Colonic mucosa (tissue), 4 donors: ENCODE measurements at regions not wholly inside any gene's neighbourhood (a gene's known extent, or its start where the extent isn't known, plus 50 kb on each side); places are given as distances from the start of the nearest gene placed in this dataset.

ENCODE experiments used
- DNase-seq: peaks from one replicate; pipeline ENCODE4 v3.0.0-alpha.2; 2020
- H3K27ac ChIP-seq: fragments of 200-600 bp; one replicate; pipeline ENCODE4 v1.8.0; 2021
- H3K27me3 ChIP-seq: fragments of 200-600 bp; one replicate; pipeline ENCODE4 v1.8.0; 2021
- H3K36me3 ChIP-seq: fragments of 200-600 bp; one replicate; pipeline ENCODE4 v1.8.0; 2021
- H3K4me1 ChIP-seq: fragments of 200-600 bp; one replicate; pipeline ENCODE4 v1.8.0; 2021; ENCODE audit warnings: mild to moderate bottlenecking
- H3K4me3 ChIP-seq: fragments of 200-600 bp; one replicate; pipeline ENCODE4 v1.8.0; 2021
- H3K9ac ChIP-seq, 2 donors: one replicate each; pipeline ENCODE4 v1.7.0; 2013; ENCODE audit warnings: control low read depth in 2 of 2, low read depth in 2 of 2, low read length in 2 of 2
- H3K9me3 ChIP-seq: fragments of 200-600 bp; one replicate; pipeline ENCODE4 v1.8.0; 2021
- intact Hi-C: fragments of 100-400 bp; cut with DNase I; formaldehyde crosslinking; loops from one replicate; pipeline ENCODE4 v1.14.1; 2022
- TF ChIP-seq, protein P1 (sequence below): fragments of 200-600 bp; IDR thresholded peaks from one replicate; pipeline ENCODE4 v1.8.0; 2022; ENCODE audit warnings: antibody characterized with exemption, mild to moderate bottlenecking
- donor health status: healthy.
- donor health status: DM: no; HTN: no; CAD: no.
- donor health status: DM: no; HTN: no; CAD: no.

- Histone ChIP-seq H3K27ac (no peak overlapping the region), H3K27me3 (peaks cover 9% of the 10 kb centered on the region), H3K9ac (no peak overlapping the region), H3K4me1 (no peaks in the 10 kb centered on the region), H3K36me3 (no peaks in the 10 kb centered on the region), H3K4me3 (no peak overlapping the region), H3K9me3 (no peaks in the 10 kb centered on the region)
- intact Hi-C loops = no loop called here
- TF ChIP-seq, protein P1, sequence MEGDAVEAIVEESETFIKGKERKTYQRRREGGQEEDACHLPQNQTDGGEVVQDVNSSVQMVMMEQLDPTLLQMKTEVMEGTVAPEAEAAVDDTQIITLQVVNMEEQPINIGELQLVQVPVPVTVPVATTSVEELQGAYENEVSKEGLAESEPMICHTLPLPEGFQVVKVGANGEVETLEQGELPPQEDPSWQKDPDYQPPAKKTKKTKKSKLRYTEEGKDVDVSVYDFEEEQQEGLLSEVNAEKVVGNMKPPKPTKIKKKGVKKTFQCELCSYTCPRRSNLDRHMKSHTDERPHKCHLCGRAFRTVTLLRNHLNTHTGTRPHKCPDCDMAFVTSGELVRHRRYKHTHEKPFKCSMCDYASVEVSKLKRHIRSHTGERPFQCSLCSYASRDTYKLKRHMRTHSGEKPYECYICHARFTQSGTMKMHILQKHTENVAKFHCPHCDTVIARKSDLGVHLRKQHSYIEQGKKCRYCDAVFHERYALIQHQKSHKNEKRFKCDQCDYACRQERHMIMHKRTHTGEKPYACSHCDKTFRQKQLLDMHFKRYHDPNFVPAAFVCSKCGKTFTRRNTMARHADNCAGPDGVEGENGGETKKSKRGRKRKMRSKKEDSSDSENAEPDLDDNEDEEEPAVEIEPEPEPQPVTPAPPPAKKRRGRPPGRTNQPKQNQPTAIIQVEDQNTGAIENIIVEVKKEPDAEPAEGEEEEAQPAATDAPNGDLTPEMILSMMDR = no peak
- DNase-seq = no peak
Measured at GRCh38 chr3:24622138-24622537, 127.5 kb upstream of the THRB start.

- H3K36me3 ChIP-seq = no peaks in the 10 kb centered on the region
- TF ChIP-seq, protein P1 = no peak
Measured at GRCh38 chr3:24622696-24623225, 128.1 kb upstream of the THRB start.

DNA sequence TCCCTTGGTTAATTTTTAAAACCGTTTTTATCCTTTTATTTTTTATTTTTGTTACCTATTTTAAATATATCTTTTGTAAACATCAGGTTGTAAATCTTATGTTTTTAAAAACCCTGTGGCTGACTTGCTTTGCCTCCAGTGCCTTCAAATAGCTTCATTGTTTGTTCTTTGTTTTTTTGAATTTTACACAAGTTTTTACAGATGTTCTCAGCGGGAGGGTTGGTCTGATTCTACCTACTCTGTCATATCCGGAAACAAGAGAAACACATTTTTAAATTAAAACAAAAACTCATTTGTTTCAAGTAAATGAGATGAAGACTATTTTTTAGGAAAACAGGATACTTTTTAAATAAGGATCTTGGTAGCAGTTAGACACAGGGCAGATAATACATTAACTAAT is 129.0 kb upstream of the THRB start:
- no peaks in the 10 kb centered on the region for H3K9me3 ChIP-seq
- H3K9ac ChIP-seq = no peak overlapping the region
- TF ChIP-seq, protein P1 = no peak
- no peak for DNase-seq
- no peak overlapping the region for H3K4me3 ChIP-seq
- no peaks in the 10 kb centered on the region for H3K36me3 ChIP-seq
- no peaks in the 10 kb centered on the region for H3K4me1 ChIP-seq
- intact Hi-C loops = no loop called here
- H3K27ac ChIP-seq = no peak overlapping the region
- peaks cover 9% of the 10 kb centered on the region for H3K27me3 ChIP-seq

More at GRCh38 chr3:24622696-24623225, 128.1 kb upstream of the THRB start:
- no peak for DNase-seq
- Histone ChIP-seq H3K4me1 (no peaks in the 10 kb centered on the region), H3K27me3 (peaks cover 9% of the 10 kb centered on the region), H3K4me3 (no peak overlapping the region), H3K9me3 (no peaks in the 10 kb centered on the region), H3K9ac (no peak overlapping the region), H3K27ac (no peak overlapping the region)
- intact Hi-C loops = no loop called here

- Histone ChIP-seq H3K4me3 (no peak overlapping the region), H3K27ac (no peak overlapping the region), H3K9me3 (no peaks in the 10 kb centered on the region), H3K9ac (no peak overlapping the region), H3K36me3 (no peaks in the 10 kb centered on the region), H3K27me3 (peaks cover 9% of the 10 kb centered on the region), H3K4me1 (no peaks in the 10 kb centered on the region)
- intact Hi-C loops = no loop called here
- TF ChIP-seq, protein P1 = no peak
- no peak for DNase-seq
Measured at GRCh38 chr3:24624938-24625681, 130.5 kb upstream of the THRB start.

DNA sequence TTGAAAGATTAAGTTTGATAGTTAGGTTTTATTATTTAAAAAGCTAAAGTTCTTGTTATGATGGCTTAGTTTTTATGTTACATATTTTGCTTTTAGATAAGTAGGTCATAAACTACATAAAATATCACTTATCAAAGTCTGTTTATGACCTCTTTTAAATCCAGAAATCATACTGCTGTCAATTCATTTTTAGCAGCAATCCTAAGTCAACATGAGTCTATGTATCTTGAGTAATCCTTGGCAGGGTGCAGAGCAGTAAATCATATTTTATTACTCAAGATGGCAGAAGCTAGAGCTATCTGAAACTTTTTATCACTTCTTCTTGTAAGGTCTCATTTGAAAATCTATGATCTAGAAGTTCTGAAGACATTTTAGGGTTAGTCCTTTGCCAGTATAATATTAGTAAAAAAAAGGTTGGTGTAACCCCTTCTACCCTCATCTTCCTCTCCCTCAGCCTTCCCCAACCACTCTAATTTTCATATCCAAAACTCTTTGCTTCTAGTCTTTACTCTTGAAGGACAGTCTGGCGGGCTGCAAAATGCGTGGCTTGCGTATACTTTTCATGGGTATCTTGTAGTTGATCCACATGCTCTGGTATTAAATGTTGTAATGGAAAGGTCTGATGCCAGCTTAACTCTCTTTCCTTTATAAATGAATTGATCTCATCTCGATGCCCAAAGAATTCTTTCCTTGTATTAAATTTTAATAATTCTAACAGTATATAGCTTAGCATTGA is 134.0 kb upstream of the THRB start:
- DNase-seq = peak; percentile 39

More for the DNA sequence above, 134.0 kb upstream of the THRB start:
- H3K9me3 ChIP-seq = no peaks in the 10 kb centered on the region
- no peak overlapping the region for H3K9ac ChIP-seq
- H3K4me3 ChIP-seq = no peak overlapping the region
- H3K27me3 ChIP-seq = peaks cover 9% of the 10 kb centered on the region
- no peaks in the 10 kb centered on the region for H3K4me1 ChIP-seq
- intact Hi-C loops = no loop called here
- no peak overlapping the region for H3K27ac ChIP-seq
- TF ChIP-seq, protein P1 = no peak
- H3K36me3 ChIP-seq = no peaks in the 10 kb centered on the region
